Activated CD8-positive, alpha-beta T cell treated with anti-CD3 and anti-CD28 coated beads for 36 hours (primary cell): ENCODE measurements at regions not wholly inside any gene's neighbourhood (a gene's known extent, or its start where the extent isn't known, plus 50 kb on each side); places are given as distances from the start of the nearest gene placed in this dataset.

Source experiments
- ATAC-seq: fragments of 200-7000 bp; cut with Tn5 transposase; one replicate; pipeline ENCODE4 v1.10.0; 2021; ENCODE audit warnings: mild to moderate bottlenecking, moderate library complexity
- CTCF ChIA-PET: fragments of 350-600 bp; sonication (Branson Sonifier 250); formaldehyde crosslinking; loops from one replicate; lab custom pipeline; 2021; ENCODE audit warnings: antibody characterized with exemption; lab: Charles Lee
- POLR2A ChIA-PET: fragments of 350-600 bp; sonication (Branson Sonifier 250); formaldehyde crosslinking; loops from one replicate; lab custom pipeline; 2021; ENCODE audit warnings: antibody characterized with exemption; lab: Charles Lee
- DNase-seq: peaks from one replicate; pipeline ENCODE4 v3.0.0-alpha.2; 2020
- H3K27ac Mint-ChIP-seq: one replicate; pipeline ENCODE4 v1.8.0; 2021; ENCODE audit warnings: mild to moderate bottlenecking, mixed read lengths
- H3K27me3 Mint-ChIP-seq: one replicate; pipeline ENCODE4 v1.8.0; 2021; ENCODE audit warnings: mixed read lengths
- H3K36me3 Mint-ChIP-seq: one replicate; pipeline ENCODE4 v1.8.0; 2021; ENCODE audit warnings: low read depth, mixed read lengths
- H3K4me1 Mint-ChIP-seq: one replicate; pipeline ENCODE4 v1.8.0; 2021; ENCODE audit warnings: low read depth, mixed read lengths
- H3K4me3 Mint-ChIP-seq: one replicate; pipeline ENCODE4 v1.8.0; 2021; ENCODE audit warnings: mild to moderate bottlenecking, moderate library complexity, mixed read lengths
- H3K9me3 Mint-ChIP-seq: one replicate; pipeline ENCODE4 v1.8.0; 2021; ENCODE audit warnings: mixed read lengths
- CTCF ChIP-seq: fragments of 200-600 bp; IDR thresholded peaks from one replicate; pipeline ENCODE4 v1.8.0; 2022; ENCODE audit warnings: antibody characterized with exemption, mild to moderate bottlenecking
- intact Hi-C: fragments of 100-400 bp; cut with micrococcal nuclease; formaldehyde crosslinking; loops from one replicate; pipeline ENCODE4 v1.10.0; 2022

GRCh38 chr7:3195160-3195559 is 105.9 kb upstream of the SDK1 start:
- no peaks in the 10 kb centered on the region for H3K36me3 Mint-ChIP-seq
- no peaks in the 10 kb centered on the region for H3K4me1 Mint-ChIP-seq
- no peak for DNase-seq
- ChIA-PET POLR2A (no interaction called here), CTCF (interaction anchor here (1.0 kb wide), 1 partner anchor 330 kb away, joined by 4 read pairs; no protein-coding TSS in a partner anchor)
- no peak overlapping the region for H3K4me3 Mint-ChIP-seq
- peaks cover 2% of the 10 kb centered on the region for H3K27me3 Mint-ChIP-seq
- TF ChIP-seq CTCF: no peak
- no peak for ATAC-seq
- H3K27ac Mint-ChIP-seq: no peak overlapping the region
- intact Hi-C loops: no loop called here
- peaks cover 5% of the 10 kb centered on the region for H3K9me3 Mint-ChIP-seq

- DNase-seq: no peak
- no peak for ATAC-seq
- intact Hi-C loops: no loop called here
- H3K27me3 Mint-ChIP-seq: peaks cover 2% of the 10 kb centered on the region
- no peak for TF ChIP-seq CTCF
- ChIA-PET POLR2A (no interaction called here), CTCF (no interaction called here)
- H3K27ac Mint-ChIP-seq: no peak overlapping the region
- H3K4me1 Mint-ChIP-seq: no peaks in the 10 kb centered on the region
- peaks cover 5% of the 10 kb centered on the region for H3K9me3 Mint-ChIP-seq
- no peak overlapping the region for H3K4me3 Mint-ChIP-seq
- no peaks in the 10 kb centered on the region for H3K36me3 Mint-ChIP-seq
These were observed 104.2 kb upstream of the SDK1 start for GRCh38 chr7:3196629-3197400.

GRCh38 chr7:3197567-3198213 is 103.4 kb upstream of the SDK1 start:
- Mint-ChIP-seq H3K4me1 (no peaks in the 10 kb centered on the region), H3K4me3 (no peak overlapping the region), H3K27me3 (peaks cover 2% of the 10 kb centered on the region), H3K36me3 (no peaks in the 10 kb centered on the region), H3K9me3 (peaks cover 5% of the 10 kb centered on the region), H3K27ac (no peak overlapping the region)
- ATAC-seq (no peak), DNase-seq (no peak)
- ChIA-PET POLR2A (interaction anchor here (0.7 kb wide), 1 partner anchor 220 kb away, joined by 3 read pairs; no protein-coding TSS in a partner anchor), CTCF (no interaction called here)
- TF ChIP-seq CTCF: no peak
- intact Hi-C loops: no loop called here

- H3K36me3 Mint-ChIP-seq: no peaks in the 10 kb centered on the region
- no peak for ATAC-seq
- DNase-seq: no peak
- H3K4me1 Mint-ChIP-seq: no peaks in the 10 kb centered on the region
- peaks cover 2% of the 10 kb centered on the region for H3K27me3 Mint-ChIP-seq
- no peak for TF ChIP-seq CTCF
- no peak overlapping the region for H3K4me3 Mint-ChIP-seq
- no peak overlapping the region for H3K27ac Mint-ChIP-seq
- intact Hi-C loops: no loop called here
- ChIA-PET CTCF (no interaction called here), POLR2A (interaction anchor here (0.7 kb wide), 1 partner anchor 221 kb away, joined by 3 read pairs; no protein-coding TSS in a partner anchor)
- H3K9me3 Mint-ChIP-seq: peaks cover 5% of the 10 kb centered on the region
These were observed 102.7 kb upstream of the SDK1 start for GRCh38 chr7:3198316-3198715.

GRCh38 chr7:3200504-3200903 is 100.5 kb upstream of the SDK1 start:
- Mint-ChIP-seq H3K27ac (no peak overlapping the region), H3K9me3 (peaks cover 5% of the 10 kb centered on the region), H3K27me3 (peaks cover 2% of the 10 kb centered on the region), H3K4me3 (no peak overlapping the region), H3K36me3 (no peaks in the 10 kb centered on the region), H3K4me1 (no peaks in the 10 kb centered on the region)
- ATAC-seq (peak; percentile 47), DNase-seq (peak; percentile 51)
- CTCF ChIA-PET: interaction anchor here (0.7 to 1.4 kb wide), 7 partner anchors 14 to 335 kb away, joined by 3 to 6 read pairs (median 3); no protein-coding TSS in a partner anchor
- POLR2A ChIA-PET: no interaction called here
- peak; percentile 28 for TF ChIP-seq CTCF
- intact Hi-C loops: no loop called here
